ENCODE measurements at regions not wholly inside any gene's neighbourhood (a gene's known extent, or its start where the extent isn't known, plus 50 kb on each side); places are given as distances from the start of the nearest gene placed in this dataset.
"Not testable (repeated sequence)": the region's sequence is repeated elsewhere in the genome, so short reads cannot be mapped to it uniquely, and the experiment has no call there.

DNA sequence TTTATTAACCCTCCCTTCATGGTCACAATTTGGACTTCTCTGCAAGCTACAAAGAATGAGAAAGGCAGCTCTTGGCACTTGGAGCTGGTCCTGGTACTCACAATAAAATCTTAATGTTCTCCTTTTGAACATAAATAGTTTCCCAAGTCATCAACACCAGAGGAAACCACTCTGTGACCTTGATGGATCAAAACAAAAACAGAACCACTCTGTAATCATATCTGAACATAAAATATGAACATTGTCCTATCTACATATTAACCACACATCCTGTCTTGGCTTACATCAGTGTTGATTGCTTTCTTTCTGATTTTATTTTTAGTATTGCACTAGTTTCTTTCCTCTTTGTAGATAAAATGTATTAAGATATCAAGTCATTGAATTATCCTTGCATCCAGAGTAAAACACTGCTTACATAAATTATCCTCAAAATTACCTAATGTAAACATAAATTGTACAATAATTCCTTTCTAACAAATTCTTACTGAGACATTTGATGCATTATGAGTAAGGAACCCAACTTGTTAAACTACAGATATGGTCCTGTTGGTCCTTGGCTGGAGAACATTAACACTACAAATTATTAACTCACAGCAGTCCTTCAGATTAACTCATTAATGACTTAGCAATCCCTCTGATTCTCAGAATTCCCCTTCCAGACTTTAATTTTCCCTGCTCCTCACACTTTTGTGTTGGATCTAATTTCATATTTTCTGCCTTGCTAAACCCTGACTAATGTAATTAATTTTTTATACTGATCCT is 860.5 kb downstream of the DIPK2A start:
- H3K9me3 Mint-ChIP-seq = no peaks in the 10 kb centered on the region
- H3K4me3 Mint-ChIP-seq = no peak overlapping the region
- no peak overlapping the region for H3K27ac Mint-ChIP-seq
- DNase-seq = no peak
- no peaks in the 10 kb centered on the region for H3K4me1 Mint-ChIP-seq
- intact Hi-C loops (cut with micrococcal nuclease) = no loop called here
- H3K27me3 Mint-ChIP-seq = no peaks in the 10 kb centered on the region
- H3K36me3 Mint-ChIP-seq (ENCODE audit: low read depth) = no peaks in the 10 kb centered on the region

DNA sequence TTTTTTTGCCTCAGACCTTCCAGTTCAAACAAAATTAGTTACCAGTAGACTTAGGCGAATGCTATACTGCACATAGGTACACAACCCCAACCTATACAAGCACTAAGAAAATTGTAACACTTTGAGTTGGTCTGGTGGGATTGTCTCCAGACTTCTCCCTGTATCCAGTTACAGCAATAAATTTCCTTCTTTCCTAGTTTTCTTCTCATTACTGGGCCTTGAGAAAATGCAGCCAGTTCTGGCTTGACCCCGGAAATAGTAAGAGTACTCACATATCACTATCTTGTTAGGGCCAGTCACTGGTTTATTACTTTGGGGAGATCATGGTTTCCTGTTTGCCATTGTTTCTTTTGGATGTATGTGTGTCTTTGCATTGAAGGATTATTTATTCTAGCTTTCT is 868.4 kb downstream of the DIPK2A start:
- H3K27ac Mint-ChIP-seq = no peak overlapping the region
- no peaks in the 10 kb centered on the region for H3K36me3 Mint-ChIP-seq (ENCODE audit: low read depth)
- H3K4me1 Mint-ChIP-seq = no peaks in the 10 kb centered on the region
- no peak overlapping the region for H3K4me3 Mint-ChIP-seq
- H3K27me3 Mint-ChIP-seq = no peaks in the 10 kb centered on the region
- H3K9me3 Mint-ChIP-seq = no peaks in the 10 kb centered on the region
- intact Hi-C loops (cut with micrococcal nuclease) = no loop called here
- no peak for DNase-seq

DNA sequence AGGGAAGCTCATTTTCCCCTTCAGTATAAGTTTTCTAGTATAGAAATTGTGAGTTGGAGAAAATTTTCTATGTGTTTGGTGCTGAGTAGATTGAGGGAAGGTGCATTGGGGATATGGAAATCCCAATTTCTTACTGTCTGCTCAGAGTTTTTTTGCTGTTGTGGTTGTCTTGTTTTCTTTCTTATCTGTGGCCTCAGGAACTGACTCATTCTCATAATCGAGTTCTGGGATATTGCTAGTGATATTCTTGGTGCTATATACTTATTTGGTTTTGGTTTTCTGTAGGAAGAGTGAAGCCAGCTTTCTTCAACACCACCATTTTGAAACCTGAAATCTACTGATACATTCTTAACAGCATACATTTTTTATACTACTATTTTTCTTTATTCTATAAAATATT is 869.2 kb downstream of the DIPK2A start:
- no peaks in the 10 kb centered on the region for H3K27me3 Mint-ChIP-seq
- no peak overlapping the region for H3K27ac Mint-ChIP-seq
- H3K4me1 Mint-ChIP-seq = no peaks in the 10 kb centered on the region
- H3K4me3 Mint-ChIP-seq = no peak overlapping the region
- H3K36me3 Mint-ChIP-seq (ENCODE audit: low read depth) = no peaks in the 10 kb centered on the region
- no peaks in the 10 kb centered on the region for H3K9me3 Mint-ChIP-seq
- intact Hi-C loops (cut with micrococcal nuclease) = no loop called here
- DNase-seq = no peak

DNA sequence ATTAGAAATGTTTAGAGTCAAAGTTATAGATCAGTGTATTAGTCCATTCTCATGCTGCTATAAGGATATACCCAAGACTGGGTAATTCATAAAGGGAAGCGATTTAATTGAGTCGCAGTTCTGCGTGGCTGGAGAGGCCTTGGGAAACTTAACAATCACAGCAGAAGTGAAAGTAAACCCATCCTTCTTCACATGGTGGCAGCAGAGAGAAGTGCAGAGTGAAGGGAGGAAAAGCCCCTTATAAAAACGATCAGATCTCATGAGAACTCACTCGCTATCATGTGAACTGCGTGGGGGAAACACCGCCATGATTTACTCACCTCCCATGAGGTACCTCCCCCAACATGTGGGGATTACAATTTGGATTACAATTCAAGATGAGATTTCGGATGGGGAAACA is 871.5 kb downstream of the DIPK2A start:
- H3K4me1 Mint-ChIP-seq = no peaks in the 10 kb centered on the region
- intact Hi-C loops (cut with micrococcal nuclease) = no loop called here

DNA sequence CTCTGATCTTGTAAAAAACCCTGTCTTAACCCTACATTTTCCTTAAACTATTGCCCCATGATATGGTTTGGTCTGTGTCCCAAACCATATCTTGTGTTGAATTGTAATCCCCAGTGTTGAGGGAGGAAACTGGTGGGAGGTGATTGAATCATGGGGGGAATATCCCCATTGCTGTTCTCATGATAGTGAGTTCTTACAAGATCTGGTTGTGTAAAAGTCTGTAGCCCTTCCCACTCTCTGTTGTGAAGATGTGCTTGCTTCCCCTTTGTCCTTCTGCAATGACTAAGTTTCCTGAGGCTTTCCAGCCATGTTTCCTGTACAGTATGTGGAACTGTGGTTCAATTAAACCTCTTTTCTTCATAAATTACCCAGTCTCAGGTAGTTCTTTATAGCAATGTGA is 881.4 kb downstream of the DIPK2A start:
- H3K4me1 Mint-ChIP-seq = no peaks in the 10 kb centered on the region

More for the DNA sequence above, 871.5 kb downstream of the DIPK2A start:
- no peak for DNase-seq
- H3K27ac Mint-ChIP-seq = no peak overlapping the region
- H3K9me3 Mint-ChIP-seq = no peaks in the 10 kb centered on the region
- no peak overlapping the region for H3K4me3 Mint-ChIP-seq
- no peaks in the 10 kb centered on the region for H3K27me3 Mint-ChIP-seq
- H3K36me3 Mint-ChIP-seq (ENCODE audit: low read depth) = no peaks in the 10 kb centered on the region

DNA sequence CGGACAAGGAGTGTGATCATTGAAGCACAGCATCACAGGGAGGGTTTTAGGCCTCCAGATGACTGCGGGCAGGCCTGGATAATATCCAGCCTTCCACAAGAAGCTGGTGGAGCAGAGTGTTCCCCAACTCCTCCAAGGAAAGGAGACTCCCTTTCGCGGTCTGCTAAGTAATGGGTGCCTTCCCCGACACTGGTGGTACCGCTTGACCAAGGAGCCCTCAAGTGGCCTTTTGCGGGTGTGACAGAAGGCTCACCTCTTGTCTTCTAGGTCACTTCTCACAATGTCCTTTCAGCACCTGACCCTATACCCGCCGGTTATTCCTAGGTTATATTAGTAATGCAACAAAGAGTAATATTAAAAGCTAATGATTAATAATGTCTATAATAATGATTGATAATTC is 882.4 kb downstream of the DIPK2A start:
- H3K27me3 Mint-ChIP-seq; H3K9me3 Mint-ChIP-seq; H3K27ac Mint-ChIP-seq; H3K4me1 Mint-ChIP-seq; H3K36me3 Mint-ChIP-seq (ENCODE audit: low read depth); intact Hi-C loops (cut with micrococcal nuclease); H3K4me3 Mint-ChIP-seq; DNase-seq: not testable (repeated sequence)

More for the DNA sequence above, 881.4 kb downstream of the DIPK2A start:
- H3K9me3 Mint-ChIP-seq = no peaks in the 10 kb centered on the region
- no peak overlapping the region for H3K4me3 Mint-ChIP-seq
- no peaks in the 10 kb centered on the region for H3K36me3 Mint-ChIP-seq (ENCODE audit: low read depth)
- intact Hi-C loops (cut with micrococcal nuclease) = no loop called here
- H3K27me3 Mint-ChIP-seq = no peaks in the 10 kb centered on the region
- no peak for DNase-seq
- H3K27ac Mint-ChIP-seq = no peak overlapping the region

DNA sequence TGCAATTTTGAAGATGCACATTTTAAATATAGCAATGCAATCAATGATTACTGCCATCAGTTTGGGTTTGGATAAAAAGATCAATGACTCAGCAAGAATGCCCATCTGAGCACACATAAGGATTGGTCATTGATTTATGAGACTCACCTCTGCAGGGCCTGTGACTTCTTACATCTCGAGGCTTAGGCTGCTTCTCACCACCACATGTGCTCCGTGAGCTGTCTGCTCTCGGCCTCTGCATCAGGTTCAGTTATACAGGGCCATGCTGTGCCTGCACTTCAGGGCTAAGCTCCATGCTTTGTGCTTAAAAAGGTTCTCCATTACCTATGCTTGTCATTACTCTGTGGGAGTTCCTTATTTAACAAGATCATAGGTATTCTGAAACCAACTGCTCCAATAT is 887.5 kb downstream of the DIPK2A start:
- intact Hi-C loops (cut with micrococcal nuclease) = no loop called here
- no peak for DNase-seq
- Mint-ChIP-seq H3K27ac (no peak overlapping the region), H3K4me1 (no peaks in the 10 kb centered on the region), H3K27me3 (no peaks in the 10 kb centered on the region), H3K36me3 (ENCODE audit: low read depth) (no peaks in the 10 kb centered on the region), H3K9me3 (no peaks in the 10 kb centered on the region), H3K4me3 (no peak overlapping the region)

DNA sequence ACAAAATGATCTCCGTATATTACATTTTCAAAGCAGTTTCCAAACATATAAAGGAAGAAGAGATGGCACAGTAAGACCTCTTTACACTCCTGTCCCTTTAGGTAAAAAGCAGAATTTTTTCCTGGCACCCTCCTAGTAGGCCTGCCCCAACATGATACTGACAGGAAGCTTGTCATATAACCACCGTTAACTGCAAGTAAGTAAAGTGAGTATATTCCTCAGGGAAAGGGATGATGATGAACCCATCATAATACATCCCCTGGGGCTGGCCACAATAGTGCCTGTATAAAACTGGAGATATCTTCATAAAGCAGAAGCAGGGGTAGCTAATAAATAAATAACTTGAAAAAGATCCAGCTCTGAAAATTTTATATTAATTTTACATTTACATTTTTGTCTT is 893.0 kb downstream of the DIPK2A start:
- no peaks in the 10 kb centered on the region for H3K27me3 Mint-ChIP-seq
- no peaks in the 10 kb centered on the region for H3K9me3 Mint-ChIP-seq
- no peak overlapping the region for H3K4me3 Mint-ChIP-seq
- H3K36me3 Mint-ChIP-seq (ENCODE audit: low read depth) = no peaks in the 10 kb centered on the region
- H3K4me1 Mint-ChIP-seq = no peaks in the 10 kb centered on the region
- no peak for DNase-seq
- no peak overlapping the region for H3K27ac Mint-ChIP-seq
- intact Hi-C loops (cut with micrococcal nuclease) = no loop called here

DNA sequence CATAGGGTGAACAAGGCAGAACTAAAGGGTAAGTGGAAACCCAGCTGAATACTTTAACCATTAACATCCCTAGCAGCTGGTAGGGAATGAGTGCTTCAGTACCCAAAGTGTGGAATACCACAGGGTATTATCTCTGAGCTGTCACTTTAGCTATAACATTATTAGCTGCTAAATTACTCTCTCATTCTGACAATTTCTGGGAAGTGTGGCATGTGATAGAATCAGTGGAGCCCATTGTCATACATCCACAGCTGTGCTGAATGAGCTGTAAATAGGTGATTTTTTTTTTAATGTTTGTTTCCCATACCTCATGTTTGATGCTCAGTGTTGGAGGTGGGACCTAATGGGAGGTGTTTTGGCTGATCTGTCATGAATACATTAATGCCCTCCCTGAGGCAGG is 894.3 kb downstream of the DIPK2A start:
- H3K9me3 Mint-ChIP-seq = no peaks in the 10 kb centered on the region
- no peak for DNase-seq
- no peaks in the 10 kb centered on the region for H3K27me3 Mint-ChIP-seq
- no peak overlapping the region for H3K27ac Mint-ChIP-seq
- intact Hi-C loops (cut with micrococcal nuclease) = no loop called here
- no peaks in the 10 kb centered on the region for H3K4me1 Mint-ChIP-seq
- H3K4me3 Mint-ChIP-seq = no peak overlapping the region
- no peaks in the 10 kb centered on the region for H3K36me3 Mint-ChIP-seq (ENCODE audit: low read depth)

DNA sequence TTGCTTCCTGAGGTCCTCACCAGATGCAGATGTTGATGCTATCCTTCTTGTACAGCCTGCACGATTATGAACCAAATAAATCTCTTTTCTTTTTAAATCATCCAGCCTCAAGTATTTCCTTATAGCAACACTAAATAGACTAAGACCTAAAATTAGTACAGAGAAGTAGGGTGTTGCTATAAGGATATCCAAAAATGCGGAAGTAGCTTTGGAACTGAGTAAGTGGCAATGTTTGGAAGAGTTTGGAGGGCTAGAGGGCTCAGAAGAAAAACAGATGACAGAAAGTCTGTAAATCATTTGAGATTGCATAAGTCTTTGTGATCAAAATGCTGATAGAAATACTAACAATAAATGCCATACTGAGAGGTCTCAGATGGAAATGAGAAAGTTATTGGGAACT is 894.9 kb downstream of the DIPK2A start:
- intact Hi-C loops (cut with micrococcal nuclease) = no loop called here
- Mint-ChIP-seq H3K27me3 (no peaks in the 10 kb centered on the region), H3K4me3 (no peak overlapping the region), H3K36me3 (ENCODE audit: low read depth) (no peaks in the 10 kb centered on the region), H3K4me1 (no peaks in the 10 kb centered on the region), H3K27ac (no peak overlapping the region), H3K9me3 (no peaks in the 10 kb centered on the region)
- no peak for DNase-seq

DNA sequence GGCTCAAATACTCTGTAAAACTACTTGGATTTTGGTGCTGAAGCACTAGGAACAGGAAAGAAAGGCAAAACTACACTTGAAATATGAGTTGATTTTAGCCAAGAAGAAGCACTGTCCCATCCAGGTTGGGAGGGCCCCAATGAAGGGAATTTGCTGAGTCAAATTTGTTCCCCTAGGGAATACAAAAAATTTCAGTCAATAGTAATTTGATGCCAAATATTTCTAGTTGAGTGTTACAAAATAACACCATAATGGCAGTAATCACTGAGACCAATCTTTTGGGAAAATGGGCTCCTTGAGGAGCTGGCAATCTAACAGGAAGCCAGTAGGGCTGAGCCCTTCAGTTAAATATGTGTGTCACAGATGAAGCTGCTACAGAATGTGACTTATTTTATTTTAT is 896.9 kb downstream of the DIPK2A start:
- intact Hi-C loops (cut with micrococcal nuclease) = no loop called here
- Mint-ChIP-seq H3K4me3 (no peak overlapping the region), H3K4me1 (no peaks in the 10 kb centered on the region), H3K27me3 (no peaks in the 10 kb centered on the region), H3K36me3 (ENCODE audit: low read depth) (no peaks in the 10 kb centered on the region), H3K9me3 (no peaks in the 10 kb centered on the region), H3K27ac (no peak overlapping the region)
- no peak for DNase-seq

DNA sequence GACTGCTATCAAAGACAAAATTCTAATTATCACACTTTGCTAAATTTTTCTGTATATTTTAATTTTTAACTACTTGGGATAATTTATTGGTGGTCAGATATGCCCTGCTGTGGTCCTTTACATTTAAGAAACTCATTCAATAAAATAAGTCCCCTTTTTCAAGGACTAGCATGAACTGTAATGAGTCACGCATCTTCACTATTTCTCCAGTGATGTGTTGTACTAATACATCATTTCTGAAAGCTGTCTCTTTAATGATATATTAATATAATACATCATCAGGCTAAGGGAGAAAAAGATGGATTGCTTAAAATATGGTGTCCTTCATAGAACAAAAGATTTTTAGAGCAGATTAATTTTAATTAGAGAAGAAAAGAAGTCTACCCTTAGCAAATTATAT is 901.4 kb downstream of the DIPK2A start:
- Mint-ChIP-seq H3K9me3 (no peaks in the 10 kb centered on the region), H3K4me3 (no peak overlapping the region), H3K4me1 (no peaks in the 10 kb centered on the region), H3K27me3 (no peaks in the 10 kb centered on the region), H3K27ac (no peak overlapping the region), H3K36me3 (ENCODE audit: low read depth) (no peaks in the 10 kb centered on the region)
- intact Hi-C loops (cut with micrococcal nuclease) = no loop called here
- DNase-seq = no peak

DNA sequence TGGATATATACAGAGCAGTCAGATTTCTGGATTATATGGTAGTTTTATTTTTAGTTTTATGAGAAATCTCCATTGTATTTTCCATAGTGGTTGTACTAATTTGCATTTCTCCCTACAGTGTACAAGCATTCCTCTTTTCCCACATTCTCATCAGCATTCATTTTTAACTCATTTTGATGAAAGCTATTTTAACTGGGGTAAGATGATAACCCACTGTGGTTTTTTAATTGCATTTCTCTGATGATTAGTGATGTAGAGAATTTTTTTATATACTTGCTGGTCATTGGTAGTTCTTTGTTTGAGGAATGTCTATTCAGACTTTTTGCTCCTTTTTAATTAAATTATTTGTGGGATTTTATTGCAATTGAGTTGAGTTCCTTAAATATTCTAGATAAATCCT is 903.6 kb downstream of the DIPK2A start:
- H3K27ac Mint-ChIP-seq = no peak overlapping the region
- DNase-seq = no peak
- H3K27me3 Mint-ChIP-seq = no peaks in the 10 kb centered on the region
- H3K9me3 Mint-ChIP-seq = no peaks in the 10 kb centered on the region
- intact Hi-C loops (cut with micrococcal nuclease) = no loop called here
- H3K36me3 Mint-ChIP-seq (ENCODE audit: low read depth) = no peaks in the 10 kb centered on the region
- H3K4me1 Mint-ChIP-seq = no peaks in the 10 kb centered on the region
- no peak overlapping the region for H3K4me3 Mint-ChIP-seq

DNA sequence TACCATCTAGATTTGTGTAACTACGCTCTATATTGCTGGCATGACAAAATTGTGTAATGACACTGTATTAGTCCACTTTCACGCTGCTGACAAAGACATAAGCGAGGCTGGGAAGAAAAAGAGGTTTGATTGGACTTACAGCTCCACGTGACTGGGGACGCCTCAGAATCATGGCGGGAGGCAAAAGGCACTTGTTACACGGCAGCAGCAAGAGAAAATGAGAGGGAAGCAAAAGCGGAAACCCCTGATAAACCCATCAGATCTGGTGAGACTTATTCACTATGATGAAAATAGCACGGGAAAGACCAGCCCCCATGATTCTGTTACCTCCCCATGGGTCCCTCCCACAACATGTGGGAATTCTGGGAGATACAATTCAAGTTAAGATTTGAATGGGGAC is 905.7 kb downstream of the DIPK2A start:
- Mint-ChIP-seq H3K27ac (no peak overlapping the region), H3K4me1 (no peaks in the 10 kb centered on the region), H3K4me3 (no peak overlapping the region), H3K9me3 (no peaks in the 10 kb centered on the region), H3K36me3 (ENCODE audit: low read depth) (no peaks in the 10 kb centered on the region), H3K27me3 (no peaks in the 10 kb centered on the region)
- no peak for DNase-seq
- intact Hi-C loops (cut with micrococcal nuclease) = no loop called here

DNA sequence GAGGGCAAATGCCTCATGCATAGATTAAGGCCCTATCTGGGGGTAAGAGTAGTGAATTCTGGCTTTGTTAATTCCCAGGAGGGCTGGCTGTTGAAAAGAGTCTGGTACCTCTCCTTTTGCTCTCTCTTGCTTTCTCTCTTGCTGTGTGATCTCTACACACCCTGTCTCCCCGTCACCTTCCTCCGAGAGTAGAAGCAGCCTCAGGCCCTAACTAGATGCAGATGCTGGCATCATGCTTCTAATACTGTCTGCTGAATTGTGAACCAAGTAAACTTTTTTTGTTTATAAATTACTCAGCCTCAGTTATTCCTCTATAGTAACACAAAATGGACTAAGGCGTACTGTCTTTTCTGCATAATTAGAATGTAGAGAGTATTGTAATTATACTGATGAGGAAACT is 908.1 kb downstream of the DIPK2A start:
- no peak for DNase-seq
- H3K4me3 Mint-ChIP-seq = no peak overlapping the region
- intact Hi-C loops (cut with micrococcal nuclease) = no loop called here
- no peaks in the 10 kb centered on the region for H3K9me3 Mint-ChIP-seq
- H3K36me3 Mint-ChIP-seq (ENCODE audit: low read depth) = no peaks in the 10 kb centered on the region
- no peak overlapping the region for H3K27ac Mint-ChIP-seq
- H3K4me1 Mint-ChIP-seq = no peaks in the 10 kb centered on the region
- H3K27me3 Mint-ChIP-seq = no peaks in the 10 kb centered on the region
